GM23338 (cell line): ENCODE measurements at regions not wholly inside any gene's neighbourhood (a gene's known extent, or its start where the extent isn't known, plus 50 kb on each side); places are given as distances from the start of the nearest gene placed in this dataset.

ENCODE experiments used
- CREB1 ChIP-seq: fragments of 250-450 bp; sonication (Bioruptor Pico); IDR thresholded peaks from 2 replicates; pipeline ENCODE4 v1.5.0; 2020; ENCODE audit warnings: low read depth, mild to moderate bottlenecking, moderate library complexity
- JUNB ChIP-seq: IDR thresholded peaks from one replicate; pipeline ENCODE4 v1.6.1; 2016; ENCODE audit warnings: antibody characterized with exemption; ENCODE audit not compliant: unreplicated experiment
- POLR2AphosphoS5 ChIP-seq: IDR thresholded peaks from 2 replicates; pipeline ENCODE4 v1.6.1; 2016; ENCODE audit warnings: antibody characterized with exemption, low read depth
- REST ChIP-seq: IDR thresholded peaks from one replicate; pipeline ENCODE4 v1.6.1; 2018; ENCODE audit warnings: antibody characterized with exemption; ENCODE audit not compliant: unreplicated experiment
- STAT1 ChIP-seq: IDR thresholded peaks from one replicate; pipeline ENCODE4 v1.6.1; 2016; ENCODE audit warnings: antibody characterized with exemption; ENCODE audit not compliant: unreplicated experiment
- ZNF114 ChIP-seq: fragments of 250-450 bp; sonication (Bioruptor Pico); IDR thresholded peaks from 2 replicates; pipeline ENCODE4 v1.5.0; 2020; ENCODE audit warnings: mild to moderate bottlenecking, moderate library complexity
- TF ChIP-seq, protein P1 (sequence below): fragments of 250-450 bp; sonication (Bioruptor Pico); IDR thresholded peaks from 2 replicates; pipeline ENCODE4 v1.5.0; 2020; ENCODE audit warnings: mild to moderate bottlenecking, moderate library complexity

DNA sequence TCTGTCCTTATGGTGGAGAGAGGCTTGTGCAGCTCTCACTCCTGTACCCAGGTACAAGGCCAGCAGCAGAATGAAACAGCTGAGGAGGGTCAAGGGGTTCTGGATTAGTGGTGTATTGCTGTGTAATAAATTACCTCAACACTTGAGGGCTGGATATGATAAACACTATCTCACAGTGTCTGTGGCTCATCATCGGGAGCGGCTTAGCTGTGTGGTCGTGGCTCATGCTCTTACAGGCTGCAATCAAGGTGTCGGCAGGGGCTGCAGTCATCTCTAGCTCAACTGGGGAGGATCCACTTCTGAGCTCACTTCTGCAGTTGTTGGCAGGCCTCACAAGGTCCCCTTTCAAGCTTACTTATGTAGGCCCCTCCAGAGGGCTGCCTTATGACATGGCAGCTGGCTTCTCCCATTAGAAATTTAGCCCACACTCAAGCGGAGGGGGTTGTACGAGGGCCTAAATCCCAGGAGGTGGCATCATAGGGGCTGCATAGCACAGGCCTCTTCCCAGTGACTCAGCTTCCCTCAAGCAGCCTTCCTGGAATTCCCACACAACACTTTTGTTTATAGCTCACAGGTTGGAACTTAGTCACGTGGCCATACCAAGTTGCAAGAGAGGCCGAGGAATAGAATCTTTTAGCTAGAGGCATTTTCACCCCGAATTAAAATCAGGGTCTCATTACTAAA lies 148.2 kb upstream of the RPS6KA3 start (continued):
- TF ChIP-seq, protein P1, sequence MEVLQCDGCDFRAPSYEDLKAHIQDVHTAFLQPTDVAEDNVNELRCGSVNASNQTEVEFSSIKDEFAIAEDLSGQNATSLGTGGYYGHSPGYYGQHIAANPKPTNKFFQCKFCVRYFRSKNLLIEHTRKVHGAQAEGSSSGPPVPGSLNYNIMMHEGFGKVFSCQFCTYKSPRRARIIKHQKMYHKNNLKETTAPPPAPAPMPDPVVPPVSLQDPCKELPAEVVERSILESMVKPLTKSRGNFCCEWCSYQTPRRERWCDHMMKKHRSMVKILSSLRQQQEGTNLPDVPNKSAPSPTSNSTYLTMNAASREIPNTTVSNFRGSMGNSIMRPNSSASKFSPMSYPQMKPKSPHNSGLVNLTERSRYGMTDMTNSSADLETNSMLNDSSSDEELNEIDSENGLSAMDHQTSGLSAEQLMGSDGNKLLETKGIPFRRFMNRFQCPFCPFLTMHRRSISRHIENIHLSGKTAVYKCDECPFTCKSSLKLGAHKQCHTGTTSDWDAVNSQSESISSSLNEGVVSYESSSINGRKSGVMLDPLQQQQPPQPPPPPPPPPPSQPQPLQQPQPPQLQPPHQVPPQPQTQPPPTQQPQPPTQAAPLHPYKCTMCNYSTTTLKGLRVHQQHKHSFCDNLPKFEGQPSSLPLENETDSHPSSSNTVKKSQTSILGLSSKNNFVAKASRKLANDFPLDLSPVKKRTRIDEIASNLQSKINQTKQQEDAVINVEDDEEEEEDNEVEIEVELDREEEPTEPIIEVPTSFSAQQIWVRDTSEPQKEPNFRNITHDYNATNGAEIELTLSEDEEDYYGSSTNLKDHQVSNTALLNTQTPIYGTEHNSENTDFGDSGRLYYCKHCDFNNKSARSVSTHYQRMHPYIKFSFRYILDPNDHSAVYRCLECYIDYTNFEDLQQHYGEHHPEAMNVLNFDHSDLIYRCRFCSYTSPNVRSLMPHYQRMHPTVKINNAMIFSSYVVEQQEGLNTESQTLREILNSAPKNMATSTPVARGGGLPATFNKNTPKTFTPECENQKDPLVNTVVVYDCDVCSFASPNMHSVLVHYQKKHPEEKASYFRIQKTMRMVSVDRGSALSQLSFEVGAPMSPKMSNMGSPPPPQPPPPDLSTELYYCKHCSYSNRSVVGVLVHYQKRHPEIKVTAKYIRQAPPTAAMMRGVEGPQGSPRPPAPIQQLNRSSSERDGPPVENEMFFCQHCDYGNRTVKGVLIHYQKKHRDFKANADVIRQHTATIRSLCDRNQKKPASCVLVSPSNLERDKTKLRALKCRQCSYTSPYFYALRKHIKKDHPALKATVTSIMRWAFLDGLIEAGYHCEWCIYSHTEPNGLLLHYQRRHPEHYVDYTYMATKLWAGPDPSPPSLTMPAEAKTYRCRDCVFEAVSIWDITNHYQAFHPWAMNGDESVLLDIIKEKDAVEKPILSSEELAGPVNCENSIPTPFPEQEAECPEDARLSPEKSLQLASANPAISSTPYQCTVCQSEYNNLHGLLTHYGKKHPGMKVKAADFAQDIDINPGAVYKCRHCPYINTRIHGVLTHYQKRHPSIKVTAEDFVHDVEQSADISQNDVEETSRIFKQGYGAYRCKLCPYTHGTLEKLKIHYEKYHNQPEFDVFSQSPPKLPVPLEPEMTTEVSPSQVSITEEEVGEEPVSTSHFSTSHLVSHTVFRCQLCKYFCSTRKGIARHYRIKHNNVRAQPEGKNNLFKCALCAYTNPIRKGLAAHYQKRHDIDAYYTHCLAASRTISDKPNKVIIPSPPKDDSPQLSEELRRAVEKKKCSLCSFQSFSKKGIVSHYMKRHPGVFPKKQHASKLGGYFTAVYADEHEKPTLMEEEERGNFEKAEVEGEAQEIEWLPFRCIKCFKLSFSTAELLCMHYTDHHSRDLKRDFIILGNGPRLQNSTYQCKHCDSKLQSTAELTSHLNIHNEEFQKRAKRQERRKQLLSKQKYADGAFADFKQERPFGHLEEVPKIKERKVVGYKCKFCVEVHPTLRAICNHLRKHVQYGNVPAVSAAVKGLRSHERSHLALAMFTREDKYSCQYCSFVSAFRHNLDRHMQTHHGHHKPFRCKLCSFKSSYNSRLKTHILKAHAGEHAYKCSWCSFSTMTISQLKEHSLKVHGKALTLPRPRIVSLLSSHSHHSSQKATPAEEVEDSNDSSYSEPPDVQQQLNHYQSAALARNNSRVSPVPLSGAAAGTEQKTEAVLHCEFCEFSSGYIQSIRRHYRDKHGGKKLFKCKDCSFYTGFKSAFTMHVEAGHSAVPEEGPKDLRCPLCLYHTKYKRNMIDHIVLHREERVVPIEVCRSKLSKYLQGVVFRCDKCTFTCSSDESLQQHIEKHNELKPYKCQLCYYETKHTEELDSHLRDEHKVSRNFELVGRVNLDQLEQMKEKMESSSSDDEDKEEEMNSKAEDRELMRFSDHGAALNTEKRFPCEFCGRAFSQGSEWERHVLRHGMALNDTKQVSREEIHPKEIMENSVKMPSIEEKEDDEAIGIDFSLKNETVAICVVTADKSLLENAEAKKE (CRISPR knock-in tag) = no peak
- TF ChIP-seq ZNF114 (CRISPR knock-in tag) (no peak), JUNB (no peak), POLR2AphosphoS5 (no peak), STAT1 (no peak), REST (no peak), CREB1 (no peak)
